ENCODE measurements at regions not wholly inside any gene's neighbourhood (a gene's known extent, or its start where the extent isn't known, plus 50 kb on each side); places are given as distances from the start of the nearest gene placed in this dataset.

- Histone ChIP-seq H4K20me1 (ENCODE audit: control insufficient read depth, extremely low read depth, insufficient read depth, low read length) (no peaks in the 10 kb centered on the region), H3K9ac (ENCODE audit: insufficient read depth, low read length) (no peak overlapping the region), H3K27me3 (ENCODE audit: control insufficient read depth, insufficient read depth, low read length) (peaks cover 10% of the 10 kb centered on the region), H2AFZ (ENCODE audit: low read length) (no peak overlapping the region), H3K9me3 (ENCODE audit: control insufficient read depth, insufficient read depth, low read depth, low read length) (no peaks in the 10 kb centered on the region), H3K4me2 (ENCODE audit: extremely low read depth, insufficient read depth, low read length) (no peak overlapping the region), H3K27ac (ENCODE audit: insufficient read depth, low read length) (no peak overlapping the region), H3K36me3 (ENCODE audit: control insufficient read depth, insufficient read depth, low read length) (no peaks in the 10 kb centered on the region), H3K79me2 (ENCODE audit: control insufficient read depth, insufficient read depth, low read length) (no peaks in the 10 kb centered on the region), H3K4me1 (ENCODE audit: control insufficient read depth, extremely low read depth, insufficient read depth, low read length) (no peaks in the 10 kb centered on the region), H3K4me3 (replicated peaks in 1 of 4; ENCODE audit: control extremely low read depth in 1 of 4, insufficient read depth in 1 of 4, low read depth in 3 of 4, low read length in 4 of 4) (no peak overlapping the region)
- TF ChIP-seq EZH2 (IDR thresholded peaks at IDR 0.05; ENCODE audit: low read length, missing control alignments): no peak
- TF ChIP-seq, protein P1, sequence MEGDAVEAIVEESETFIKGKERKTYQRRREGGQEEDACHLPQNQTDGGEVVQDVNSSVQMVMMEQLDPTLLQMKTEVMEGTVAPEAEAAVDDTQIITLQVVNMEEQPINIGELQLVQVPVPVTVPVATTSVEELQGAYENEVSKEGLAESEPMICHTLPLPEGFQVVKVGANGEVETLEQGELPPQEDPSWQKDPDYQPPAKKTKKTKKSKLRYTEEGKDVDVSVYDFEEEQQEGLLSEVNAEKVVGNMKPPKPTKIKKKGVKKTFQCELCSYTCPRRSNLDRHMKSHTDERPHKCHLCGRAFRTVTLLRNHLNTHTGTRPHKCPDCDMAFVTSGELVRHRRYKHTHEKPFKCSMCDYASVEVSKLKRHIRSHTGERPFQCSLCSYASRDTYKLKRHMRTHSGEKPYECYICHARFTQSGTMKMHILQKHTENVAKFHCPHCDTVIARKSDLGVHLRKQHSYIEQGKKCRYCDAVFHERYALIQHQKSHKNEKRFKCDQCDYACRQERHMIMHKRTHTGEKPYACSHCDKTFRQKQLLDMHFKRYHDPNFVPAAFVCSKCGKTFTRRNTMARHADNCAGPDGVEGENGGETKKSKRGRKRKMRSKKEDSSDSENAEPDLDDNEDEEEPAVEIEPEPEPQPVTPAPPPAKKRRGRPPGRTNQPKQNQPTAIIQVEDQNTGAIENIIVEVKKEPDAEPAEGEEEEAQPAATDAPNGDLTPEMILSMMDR (conservative IDR thresholded peaks at IDR 0.05 in 1 of 2, IDR thresholded peaks at IDR 0.05 in 1 of 2; ENCODE audit: low read depth in 1 of 2, low read length in 2 of 2): no peak
- no peak for DNase-seq (ENCODE audit: low read depth in 2 of 2)
These were observed 75.3 kb downstream of the ING1 start for GRCh38 chr13:110788778-110789177.

- H3K27ac ChIP-seq (ENCODE audit: insufficient read depth, low read length): no peak overlapping the region
- no peak overlapping the region for H2AFZ ChIP-seq (ENCODE audit: low read length)
- no peak for DNase-seq (ENCODE audit: low read depth in 2 of 2)
- no peak overlapping the region for H3K4me3 ChIP-seq (replicated peaks in 1 of 4; ENCODE audit: control extremely low read depth in 1 of 4, insufficient read depth in 1 of 4, low read depth in 3 of 4, low read length in 4 of 4)
- no peaks in the 10 kb centered on the region for H3K4me1 ChIP-seq (ENCODE audit: control insufficient read depth, extremely low read depth, insufficient read depth, low read length)
- H3K27me3 ChIP-seq (ENCODE audit: control insufficient read depth, insufficient read depth, low read length): peaks cover 5% of the 10 kb centered on the region
- H3K36me3 ChIP-seq (ENCODE audit: control insufficient read depth, insufficient read depth, low read length): no peaks in the 10 kb centered on the region
- H3K9me3 ChIP-seq (ENCODE audit: control insufficient read depth, insufficient read depth, low read depth, low read length): no peaks in the 10 kb centered on the region
- H3K4me2 ChIP-seq (ENCODE audit: extremely low read depth, insufficient read depth, low read length): no peak overlapping the region
- no peak for TF ChIP-seq EZH2 (IDR thresholded peaks at IDR 0.05; ENCODE audit: low read length, missing control alignments)
- H3K79me2 ChIP-seq (ENCODE audit: control insufficient read depth, insufficient read depth, low read length): no peaks in the 10 kb centered on the region
- H4K20me1 ChIP-seq (ENCODE audit: control insufficient read depth, extremely low read depth, insufficient read depth, low read length): no peaks in the 10 kb centered on the region
- no peak overlapping the region for H3K9ac ChIP-seq (ENCODE audit: insufficient read depth, low read length)
These were observed 76.4 kb downstream of the ING1 start for GRCh38 chr13:110789871-110790270.

DNA sequence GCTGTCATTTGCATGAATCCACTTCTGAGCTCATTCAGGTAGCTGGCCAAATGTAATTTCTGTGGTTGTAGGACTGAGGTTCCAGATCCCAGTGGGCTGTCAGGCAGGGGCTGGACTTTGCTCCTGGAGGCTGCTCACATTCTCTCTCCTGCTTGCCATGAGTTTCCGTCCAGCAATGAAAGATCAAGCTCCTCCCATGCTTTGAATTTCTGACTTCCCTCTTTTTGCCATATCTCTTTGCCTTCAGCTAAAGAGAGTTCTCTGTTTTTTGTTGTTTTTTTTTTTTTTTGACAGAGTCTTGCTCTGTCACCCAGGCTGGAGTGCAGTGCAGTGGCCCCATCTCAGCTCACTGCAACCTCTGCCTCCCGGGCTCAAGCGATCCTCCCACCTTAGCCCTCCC lies 76.9 kb downstream of the ING1 start:
- TF ChIP-seq, protein P1 (conservative IDR thresholded peaks at IDR 0.05 in 1 of 2, IDR thresholded peaks at IDR 0.05 in 1 of 2; ENCODE audit: low read depth in 1 of 2, low read length in 2 of 2): no peak
- no peak for TF ChIP-seq EZH2 (IDR thresholded peaks at IDR 0.05; ENCODE audit: low read length, missing control alignments)
- Histone ChIP-seq H4K20me1 (ENCODE audit: control insufficient read depth, extremely low read depth, insufficient read depth, low read length) (no peaks in the 10 kb centered on the region), H3K27me3 (ENCODE audit: control insufficient read depth, insufficient read depth, low read length) (peaks cover 2% of the 10 kb centered on the region), H2AFZ (ENCODE audit: low read length) (no peak overlapping the region), H3K4me3 (replicated peaks in 1 of 4; ENCODE audit: control extremely low read depth in 1 of 4, insufficient read depth in 1 of 4, low read depth in 3 of 4, low read length in 4 of 4) (no peak overlapping the region), H3K36me3 (ENCODE audit: control insufficient read depth, insufficient read depth, low read length) (no peaks in the 10 kb centered on the region), H3K4me2 (ENCODE audit: extremely low read depth, insufficient read depth, low read length) (no peak overlapping the region), H3K79me2 (ENCODE audit: control insufficient read depth, insufficient read depth, low read length) (no peaks in the 10 kb centered on the region), H3K4me1 (ENCODE audit: control insufficient read depth, extremely low read depth, insufficient read depth, low read length) (no peaks in the 10 kb centered on the region), H3K27ac (ENCODE audit: insufficient read depth, low read length) (no peak overlapping the region), H3K9ac (ENCODE audit: insufficient read depth, low read length) (no peak overlapping the region), H3K9me3 (ENCODE audit: control insufficient read depth, insufficient read depth, low read depth, low read length) (no peaks in the 10 kb centered on the region)
- DNase-seq (ENCODE audit: low read depth in 2 of 2): no peak

Data from fibroblast of lung (primary cell).